Neural progenitor cell (in vitro differentiated cells): ENCODE measurements at regions not wholly inside any gene's neighbourhood (a gene's known extent, or its start where the extent isn't known, plus 50 kb on each side); places are given as distances from the start of the nearest gene placed in this dataset.

Source experiments
- EZH2 ChIP-seq: fragments of 200-600 bp; sonication (generic); IDR thresholded peaks from 2 replicates; pipeline ENCODE4 v1.6.1; 2017; ENCODE audit warnings: antibody characterized with exemption, mild to moderate bottlenecking, moderate library complexity
- TF ChIP-seq, protein P1 (sequence below): fragments of 200-600 bp; sonication (generic); IDR thresholded peaks from 2 replicates; pipeline ENCODE4 v1.5.1; 2017; ENCODE audit warnings: antibody characterized with exemption, mild to moderate bottlenecking

DNA sequence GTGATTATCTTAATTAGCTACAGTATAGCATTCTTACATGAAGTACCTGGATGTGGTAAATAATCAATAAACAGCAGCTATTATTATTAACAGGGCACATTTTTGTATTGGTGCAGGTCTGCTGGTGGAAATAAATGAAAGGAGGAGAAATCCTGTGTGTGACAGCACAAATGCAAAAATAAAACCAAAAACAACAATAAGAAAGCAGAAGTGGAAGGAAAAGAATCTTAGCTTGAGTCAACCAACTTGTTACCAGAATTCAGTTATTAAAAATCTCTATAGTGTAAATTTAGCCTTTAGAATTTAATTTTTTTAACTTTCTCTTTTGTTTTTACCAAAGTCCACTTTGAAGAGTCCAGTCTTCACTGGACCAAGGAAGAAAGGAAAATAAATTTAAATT, 63.1 kb upstream of the LSM6 start:
- TF ChIP-seq, protein P1, sequence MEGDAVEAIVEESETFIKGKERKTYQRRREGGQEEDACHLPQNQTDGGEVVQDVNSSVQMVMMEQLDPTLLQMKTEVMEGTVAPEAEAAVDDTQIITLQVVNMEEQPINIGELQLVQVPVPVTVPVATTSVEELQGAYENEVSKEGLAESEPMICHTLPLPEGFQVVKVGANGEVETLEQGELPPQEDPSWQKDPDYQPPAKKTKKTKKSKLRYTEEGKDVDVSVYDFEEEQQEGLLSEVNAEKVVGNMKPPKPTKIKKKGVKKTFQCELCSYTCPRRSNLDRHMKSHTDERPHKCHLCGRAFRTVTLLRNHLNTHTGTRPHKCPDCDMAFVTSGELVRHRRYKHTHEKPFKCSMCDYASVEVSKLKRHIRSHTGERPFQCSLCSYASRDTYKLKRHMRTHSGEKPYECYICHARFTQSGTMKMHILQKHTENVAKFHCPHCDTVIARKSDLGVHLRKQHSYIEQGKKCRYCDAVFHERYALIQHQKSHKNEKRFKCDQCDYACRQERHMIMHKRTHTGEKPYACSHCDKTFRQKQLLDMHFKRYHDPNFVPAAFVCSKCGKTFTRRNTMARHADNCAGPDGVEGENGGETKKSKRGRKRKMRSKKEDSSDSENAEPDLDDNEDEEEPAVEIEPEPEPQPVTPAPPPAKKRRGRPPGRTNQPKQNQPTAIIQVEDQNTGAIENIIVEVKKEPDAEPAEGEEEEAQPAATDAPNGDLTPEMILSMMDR: no peak
- TF ChIP-seq EZH2: no peak
